ENCODE measurements at regions not wholly inside any gene's neighbourhood (a gene's known extent, or its start where the extent isn't known, plus 50 kb on each side); places are given as distances from the start of the nearest gene placed in this dataset.
"Not testable (repeated sequence)": the region's sequence is repeated elsewhere in the genome, so short reads cannot be mapped to it uniquely, and the experiment has no call there.

DNA sequence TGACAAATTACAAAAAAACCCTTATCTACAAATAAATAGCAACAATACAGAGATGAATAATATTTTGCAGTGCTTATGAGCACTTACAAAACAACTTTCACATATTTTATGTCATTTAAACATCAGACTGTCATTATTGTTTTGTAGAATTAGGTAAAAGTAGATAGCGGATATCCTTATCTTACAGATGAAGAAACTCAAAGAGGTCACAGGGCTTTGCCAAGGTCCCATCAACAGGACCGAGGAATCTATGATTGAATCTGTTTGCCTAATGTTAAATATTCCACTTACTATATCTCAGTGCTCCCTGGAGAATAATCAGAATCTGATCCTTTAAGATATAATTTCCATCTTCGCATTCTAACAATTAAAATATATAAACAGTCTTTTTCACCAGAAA is 119.0 kb downstream of the GASK1B start:
- in situ Hi-C loops (cut with HindIII; ENCODE audit: low sequenced_read_pairs): no loop called here

GRCh38 chr4:158053086-158053485 is 119.7 kb downstream of the GASK1B start:
- in situ Hi-C loops (cut with HindIII; ENCODE audit: low sequenced_read_pairs): no loop called here

DNA sequence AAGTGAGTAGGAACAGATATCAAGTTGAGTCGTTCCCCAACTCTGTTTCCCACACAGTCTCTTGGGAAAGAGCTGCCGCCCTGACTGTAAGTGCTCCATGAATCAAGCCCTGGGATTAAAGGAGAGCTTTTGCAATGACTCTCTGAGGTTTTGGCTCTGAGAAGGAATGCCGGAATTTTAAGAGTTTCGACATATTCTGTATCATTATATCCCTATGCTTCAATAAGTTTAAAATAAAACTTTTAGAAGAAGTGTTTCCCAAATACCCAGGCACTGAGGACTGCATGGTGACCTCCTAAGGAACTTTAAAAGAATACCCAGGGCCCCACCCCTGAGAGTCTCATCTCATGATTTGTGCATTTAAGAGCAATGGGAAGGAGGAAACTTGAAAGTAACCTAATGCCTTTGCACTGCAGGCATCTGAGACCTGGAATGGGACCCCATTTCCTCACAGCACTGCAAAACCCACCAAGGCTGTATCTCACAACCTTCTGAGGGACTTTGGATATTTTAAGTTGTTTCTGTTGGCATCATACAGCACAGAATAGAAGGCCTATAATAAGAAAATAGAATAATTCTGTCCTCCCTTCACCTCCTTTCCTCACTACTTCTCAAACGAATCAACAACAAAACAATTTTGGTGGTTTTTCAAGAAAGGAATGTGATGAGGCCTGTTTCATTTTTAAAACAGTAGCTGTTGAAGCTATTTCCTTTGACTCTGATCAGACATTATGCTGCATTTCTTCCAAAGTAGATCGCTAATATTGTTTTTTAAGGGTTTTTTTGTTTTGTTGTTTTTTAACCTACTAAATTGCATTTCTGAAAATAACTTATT is 121.2 kb downstream of the GASK1B start:
- in situ Hi-C loops (cut with HindIII; ENCODE audit: low sequenced_read_pairs): no loop called here

DNA sequence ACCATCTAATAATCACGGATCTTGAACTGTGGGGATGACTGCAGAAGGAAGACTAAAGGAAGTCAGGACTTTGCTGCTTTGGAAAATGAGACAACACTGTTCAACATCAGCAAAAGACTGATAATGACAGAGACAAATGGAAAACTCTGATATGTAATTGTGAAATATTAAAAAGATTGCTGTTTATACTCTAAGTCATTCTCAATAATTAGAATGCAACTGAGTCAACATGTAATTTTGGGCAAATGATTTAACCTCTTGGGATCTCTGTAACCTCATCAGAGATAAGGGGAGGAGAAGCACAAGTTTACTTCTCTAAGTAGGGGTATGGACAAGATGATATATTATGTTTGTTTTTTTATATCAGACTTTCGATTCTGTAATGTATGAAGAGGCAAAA is 121.9 kb downstream of the GASK1B start:
- in situ Hi-C loops (cut with HindIII; ENCODE audit: low sequenced_read_pairs): no loop called here

- in situ Hi-C loops (cut with HindIII; ENCODE audit: low sequenced_read_pairs): no loop called here
Observed at GRCh38 chr4:158046345-158046744, 126.5 kb downstream of the GASK1B start.

GRCh38 chr4:158043971-158044618 is 128.7 kb downstream of the GASK1B start:
- in situ Hi-C loops (cut with HindIII; ENCODE audit: low sequenced_read_pairs): no loop called here

DNA sequence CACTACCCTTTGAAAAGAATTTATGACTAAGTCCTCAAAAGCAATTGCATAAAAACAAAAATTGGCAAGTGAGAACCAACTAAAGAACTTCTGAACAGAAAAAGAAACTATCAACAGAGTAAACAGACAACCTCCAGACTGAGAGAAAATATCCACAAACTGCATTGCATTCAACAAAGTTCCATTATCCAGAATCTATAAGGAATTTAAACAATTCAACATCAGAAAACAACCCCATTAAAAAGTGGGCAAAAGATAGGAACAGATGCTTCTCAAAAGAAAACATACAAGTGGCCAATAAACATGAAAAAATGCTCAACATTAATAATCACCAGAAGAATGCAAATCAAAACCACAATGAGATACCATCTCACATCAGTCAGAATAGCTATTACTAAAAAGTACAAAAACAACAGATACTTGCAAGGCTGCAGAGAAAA is 130.2 kb downstream of the GASK1B start:
- in situ Hi-C loops (cut with HindIII; ENCODE audit: low sequenced_read_pairs): no loop called here

DNA sequence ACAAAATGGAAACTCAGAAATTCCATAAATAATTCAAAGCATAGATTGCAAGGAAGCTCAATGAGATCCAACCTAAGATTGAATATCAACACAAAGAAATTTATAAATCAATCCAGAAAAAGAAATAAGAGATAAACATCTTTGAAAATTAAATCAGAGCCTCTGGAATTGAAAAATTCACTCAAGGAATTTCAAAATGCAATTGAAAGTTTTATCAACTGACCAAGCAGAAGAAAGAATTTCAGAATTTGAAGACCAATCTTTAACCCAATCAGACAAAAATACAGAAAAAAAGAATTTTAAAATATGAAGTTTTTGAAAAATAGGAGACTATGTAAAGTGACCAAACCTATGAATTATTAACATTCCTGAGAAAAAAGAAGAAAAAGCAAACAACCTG is 134.1 kb downstream of the GASK1B start:
- in situ Hi-C loops (cut with HindIII; ENCODE audit: low sequenced_read_pairs): no loop called here

DNA sequence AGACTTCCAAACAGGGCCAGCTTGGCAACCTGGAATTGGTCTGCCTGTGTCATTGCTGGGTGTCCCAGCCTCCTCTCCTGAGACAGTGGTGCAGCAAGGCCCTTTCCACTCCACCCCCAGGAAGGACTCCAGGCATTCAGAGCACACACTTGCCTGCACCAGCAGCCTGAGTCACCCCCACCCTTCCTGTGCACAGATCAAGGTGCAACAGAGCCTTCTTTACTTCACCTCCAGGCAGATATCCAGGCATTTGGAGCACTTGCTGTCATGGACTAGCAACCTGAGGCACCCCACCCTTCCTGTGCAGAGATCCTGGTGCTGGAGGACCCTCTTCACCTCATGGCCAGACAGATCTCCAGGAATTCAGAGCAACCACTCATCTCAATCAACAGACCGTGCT is 135.8 kb downstream of the GASK1B start:
- in situ Hi-C loops (cut with HindIII; ENCODE audit: low sequenced_read_pairs): no loop called here

DNA sequence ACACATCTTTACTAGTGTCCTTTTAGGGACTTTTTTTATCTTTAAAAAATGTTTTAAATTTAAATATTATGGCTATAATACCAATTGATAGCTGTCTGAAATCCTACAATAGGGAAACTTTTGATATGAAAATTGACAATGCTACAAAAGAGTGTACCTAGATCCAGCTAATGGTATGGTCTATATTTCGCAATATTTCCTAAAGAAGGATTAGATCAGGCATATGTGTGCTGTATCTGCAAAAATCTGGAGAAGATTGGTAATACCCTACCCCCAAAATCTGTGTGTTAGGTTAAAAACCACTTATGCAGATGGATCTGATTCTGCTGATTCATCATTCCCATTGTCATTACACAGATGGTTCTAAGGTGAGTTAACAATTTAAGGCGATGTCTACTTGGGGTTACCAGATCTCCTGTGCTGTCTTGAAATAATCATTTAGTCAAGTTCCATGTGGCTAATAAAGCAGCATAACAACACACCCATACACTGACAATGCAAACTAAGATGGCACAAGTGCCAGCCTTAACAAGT is 137.1 kb downstream of the GASK1B start:
- in situ Hi-C loops (cut with HindIII; ENCODE audit: low sequenced_read_pairs): no loop called here

- in situ Hi-C loops (cut with HindIII; ENCODE audit: low sequenced_read_pairs): no loop called here
Observed at GRCh38 chr4:158033416-158034120, 139.3 kb downstream of the GASK1B start.

DNA sequence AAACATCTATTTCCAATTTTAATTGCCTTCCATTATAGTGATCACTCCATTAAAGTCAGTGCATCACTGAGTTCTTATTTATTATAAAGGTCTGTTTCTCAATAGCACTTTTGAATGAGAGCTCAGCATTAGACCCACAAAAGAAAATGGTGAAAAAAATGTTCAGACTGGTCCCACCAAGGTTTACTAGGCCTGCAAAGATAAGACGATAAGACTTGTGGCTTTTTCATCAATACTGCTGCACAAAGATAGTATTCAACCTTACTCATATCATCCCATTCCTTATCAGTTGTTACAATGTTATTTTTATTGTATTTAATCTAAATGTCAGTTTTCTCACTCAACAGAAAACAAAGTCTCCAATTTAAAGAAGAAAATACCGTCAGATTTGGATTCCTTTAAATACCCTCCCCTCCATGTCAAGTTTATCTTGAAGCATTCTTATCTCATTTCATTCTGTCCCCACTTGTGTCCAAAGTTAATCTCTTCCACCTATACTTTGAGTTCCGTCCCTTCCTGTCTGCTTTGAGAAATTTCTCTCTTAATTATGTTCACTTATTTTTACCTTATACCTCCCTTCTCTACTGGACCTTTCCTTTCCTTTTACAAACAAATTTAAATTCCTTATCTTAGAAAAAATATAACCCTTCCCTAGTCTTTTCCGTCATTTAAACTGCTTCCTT is 140.0 kb downstream of the GASK1B start:
- in situ Hi-C loops (cut with HindIII; ENCODE audit: low sequenced_read_pairs): no loop called here

GRCh38 chr4:158028381-158028780 is 144.4 kb downstream of the GASK1B start:
- in situ Hi-C loops (cut with HindIII; ENCODE audit: low sequenced_read_pairs): not testable (repeated sequence)

DNA sequence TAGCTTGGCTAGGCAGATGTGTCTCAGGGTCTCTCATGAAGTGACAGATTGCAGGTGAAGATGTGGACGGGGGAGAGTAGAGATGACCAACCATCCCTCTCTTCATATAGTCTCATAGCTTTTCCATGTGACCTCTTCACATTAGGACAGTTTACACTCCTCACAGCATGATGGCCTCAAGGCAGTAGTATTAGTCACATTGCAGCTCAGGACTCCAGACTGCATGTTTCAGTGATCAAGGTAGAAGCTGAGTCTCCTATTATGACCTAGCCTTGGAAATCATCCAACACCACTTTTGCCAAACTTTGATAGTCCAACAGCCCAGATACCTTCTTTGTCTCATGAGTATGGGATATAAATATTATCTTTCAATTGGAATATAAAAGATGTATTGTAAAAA is 147.7 kb downstream of the GASK1B start:
- in situ Hi-C loops (cut with HindIII; ENCODE audit: low sequenced_read_pairs): no loop called here

DNA sequence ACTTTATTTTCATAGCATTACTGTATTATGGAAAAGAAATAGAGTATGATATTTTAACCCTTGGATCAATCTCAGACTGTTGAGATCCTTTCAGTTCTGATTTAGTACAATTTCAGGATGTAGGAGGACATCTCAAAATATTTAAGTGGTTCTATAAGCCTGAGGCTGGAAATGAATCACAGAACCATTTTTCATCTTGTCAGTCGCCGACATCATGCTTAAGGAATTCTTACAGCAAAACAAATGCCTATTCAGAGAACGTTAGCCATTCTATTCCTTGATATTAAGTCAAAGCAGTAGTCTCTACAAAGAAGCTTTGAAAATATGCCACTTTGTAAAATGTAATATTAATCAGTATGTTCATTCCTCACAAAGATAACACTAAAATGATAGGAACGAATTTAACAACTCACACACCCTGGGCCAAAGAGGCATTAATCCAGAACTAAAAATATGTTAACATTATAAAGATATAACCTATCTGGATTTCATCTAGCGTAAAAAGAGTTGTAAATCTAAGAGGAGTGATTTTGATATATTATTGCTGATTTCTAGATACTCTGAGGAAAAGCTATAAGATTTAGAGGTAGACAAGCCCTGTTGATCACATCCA is 152.0 kb downstream of the GASK1B start:
- in situ Hi-C loops (cut with HindIII; ENCODE audit: low sequenced_read_pairs): no loop called here

GRCh38 chr4:158020176-158020575 is 152.6 kb downstream of the GASK1B start:
- in situ Hi-C loops (cut with HindIII; ENCODE audit: low sequenced_read_pairs): no loop called here

- in situ Hi-C loops (cut with HindIII; ENCODE audit: low sequenced_read_pairs): no loop called here
Observed at GRCh38 chr4:158018831-158019230, 154.0 kb downstream of the GASK1B start.

DNA sequence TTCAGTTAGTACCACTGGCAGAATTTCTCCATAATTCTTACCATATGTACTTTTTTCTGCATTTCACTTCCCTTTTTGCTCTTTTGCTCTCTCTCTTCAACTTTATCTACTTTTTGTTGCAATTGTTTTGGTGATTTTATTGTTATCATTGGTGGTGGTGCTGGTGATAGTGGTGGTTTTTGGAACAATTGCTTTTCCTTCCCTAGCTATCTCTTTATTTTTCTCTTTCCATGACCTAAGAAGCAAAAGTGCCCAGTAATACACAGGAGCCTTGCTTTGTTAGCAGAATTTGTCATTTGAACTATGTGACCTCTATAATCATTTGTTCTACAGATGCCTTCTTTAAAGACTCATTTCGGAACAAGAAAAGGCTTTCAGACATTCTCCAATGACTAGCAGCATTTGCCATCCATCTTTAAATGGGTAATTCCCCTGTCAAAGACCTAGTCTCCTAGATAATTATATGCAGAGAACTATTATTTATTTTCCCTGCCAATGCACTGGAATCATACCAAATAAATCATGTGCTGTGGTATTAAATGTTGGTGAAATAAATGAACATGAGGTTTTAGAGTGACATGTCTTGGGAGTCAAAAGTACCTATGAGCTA is 154.5 kb downstream of the GASK1B start:
- in situ Hi-C loops (cut with HindIII; ENCODE audit: low sequenced_read_pairs): no loop called here

DNA sequence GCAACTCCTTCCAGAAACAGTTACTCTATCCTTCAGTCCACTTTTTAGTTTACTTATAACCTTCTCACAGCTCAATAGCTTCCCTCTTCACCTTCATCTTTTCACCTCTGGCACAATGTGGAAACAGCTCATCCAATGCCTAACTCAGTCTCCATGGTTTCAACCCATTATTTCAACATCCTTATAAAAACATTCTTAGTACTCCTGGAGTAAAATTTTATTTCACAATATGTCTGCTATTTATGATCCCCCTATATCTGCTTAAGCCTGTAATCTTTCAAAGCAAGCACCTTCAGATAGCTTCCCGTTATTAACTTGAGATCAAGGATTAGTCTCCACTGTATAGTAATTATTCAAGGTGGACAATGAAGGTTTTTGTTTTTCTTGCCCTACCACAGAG is 156.3 kb downstream of the GASK1B start:
- in situ Hi-C loops (cut with HindIII; ENCODE audit: low sequenced_read_pairs): no loop called here

- in situ Hi-C loops (cut with HindIII; ENCODE audit: low sequenced_read_pairs): no loop called here
Observed at GRCh38 chr4:158015241-158015640, 157.6 kb downstream of the GASK1B start.
